ENCODE measurements at regions not wholly inside any gene's neighbourhood (a gene's known extent, or its start where the extent isn't known, plus 50 kb on each side); places are given as distances from the start of the nearest gene placed in this dataset.

DNA sequence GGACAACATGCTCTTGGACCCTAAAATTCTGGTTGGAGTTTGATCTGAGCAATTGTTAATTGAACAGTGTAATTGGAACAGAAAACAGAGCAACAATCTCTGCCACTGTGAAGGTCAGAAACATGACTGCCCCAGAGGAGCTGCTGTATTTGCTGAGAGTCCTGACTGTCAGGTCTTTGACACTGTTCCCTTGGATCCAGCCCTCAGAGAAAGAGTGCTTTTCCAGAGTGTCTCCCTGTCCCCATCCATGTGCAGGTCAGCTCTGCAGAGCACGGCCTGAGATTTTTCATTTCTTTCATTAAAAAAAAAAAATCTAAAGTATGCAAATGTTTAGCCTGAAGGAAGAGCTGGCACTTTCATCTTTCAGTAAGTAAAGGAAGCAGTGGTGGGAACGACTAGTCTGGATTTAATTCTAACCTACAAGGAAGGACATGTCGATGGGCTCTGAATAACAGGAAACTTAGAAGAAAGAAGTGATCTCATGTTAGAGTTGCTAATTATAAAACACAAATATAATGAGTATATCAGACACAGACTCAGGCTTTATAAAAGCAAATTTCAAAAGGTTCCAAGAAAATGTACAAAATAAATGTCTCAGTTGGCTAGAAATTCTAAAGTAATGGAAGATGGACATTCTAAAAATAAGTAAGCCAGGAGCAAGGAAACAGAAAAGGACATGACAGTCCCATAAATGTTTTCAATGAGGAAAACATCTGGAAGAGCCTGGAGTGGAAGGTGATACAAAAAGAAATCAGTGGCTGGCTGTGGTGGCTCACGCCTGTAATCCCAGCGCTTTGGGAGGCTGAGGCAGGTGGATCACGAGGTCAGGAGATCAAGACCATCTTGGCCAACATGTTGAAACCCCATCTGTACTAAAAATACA is 876.5 kb downstream of the EPHA4 start:
- Mint-ChIP-seq H3K27me3 (peaks cover 3% of the 10 kb centered on the region), H3K27ac (no peak overlapping the region)
- no peak for DNase-seq (ENCODE audit: extremely low spot score, unreplicated experiment)

GRCh38 chr2:220696280-220696669 is 875.8 kb downstream of the EPHA4 start:
- no peak for DNase-seq (ENCODE audit: extremely low spot score, unreplicated experiment)
- H3K9me3 Mint-ChIP-seq = peaks cover 3% of the 10 kb centered on the region
- peaks cover 3% of the 10 kb centered on the region for H3K27me3 Mint-ChIP-seq
- H3K36me3 Mint-ChIP-seq = no peaks in the 10 kb centered on the region
- no peak overlapping the region for H3K4me3 Mint-ChIP-seq
- H3K27ac Mint-ChIP-seq = no peak overlapping the region
- no peaks in the 10 kb centered on the region for H3K4me1 Mint-ChIP-seq (ENCODE audit: unreplicated experiment)
- TF ChIP-seq CTCF (conservative IDR thresholded peaks at IDR 0.05) = no peak

More for the DNA sequence above, 876.5 kb downstream of the EPHA4 start:
- Mint-ChIP-seq H3K4me3 (no peak overlapping the region), H3K36me3 (no peaks in the 10 kb centered on the region), H3K9me3 (no peaks in the 10 kb centered on the region), H3K4me1 (ENCODE audit: unreplicated experiment) (no peaks in the 10 kb centered on the region)
- no peak for TF ChIP-seq CTCF (conservative IDR thresholded peaks at IDR 0.05)

- Mint-ChIP-seq H3K4me3 (no peak overlapping the region), H3K27ac (no peak overlapping the region), H3K27me3 (peaks cover 3% of the 10 kb centered on the region), H3K4me1 (ENCODE audit: unreplicated experiment) (no peaks in the 10 kb centered on the region), H3K36me3 (no peaks in the 10 kb centered on the region), H3K9me3 (peaks cover 8% of the 10 kb centered on the region)
- TF ChIP-seq CTCF (conservative IDR thresholded peaks at IDR 0.05) = no peak
- no peak for DNase-seq (ENCODE audit: extremely low spot score, unreplicated experiment)
Measured at GRCh38 chr2:220697011-220697410, 875.1 kb downstream of the EPHA4 start.

DNA sequence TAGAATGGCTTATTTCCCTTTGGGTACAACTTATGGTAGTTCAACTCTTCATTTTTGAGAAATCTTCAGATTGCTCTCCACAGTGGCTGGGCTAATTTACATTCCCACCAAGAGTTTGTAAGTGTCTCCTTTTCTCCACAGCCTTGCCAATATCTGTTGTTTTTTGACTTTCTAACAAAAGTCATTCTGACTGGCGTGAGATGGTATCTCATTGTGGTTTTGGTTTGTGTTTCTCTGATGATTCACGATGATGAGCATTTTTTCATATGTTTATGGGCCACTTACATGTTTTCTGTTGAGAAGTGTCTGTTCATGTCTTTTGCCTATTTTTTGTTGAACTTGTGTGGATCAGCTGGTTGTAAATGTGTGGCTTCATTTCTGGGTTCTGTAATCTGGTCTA is 871.0 kb downstream of the EPHA4 start:
- peaks cover 8% of the 10 kb centered on the region for H3K9me3 Mint-ChIP-seq
- H3K4me1 Mint-ChIP-seq (ENCODE audit: unreplicated experiment) = no peaks in the 10 kb centered on the region
- no peak for TF ChIP-seq CTCF (conservative IDR thresholded peaks at IDR 0.05)
- H3K4me3 Mint-ChIP-seq = no peak overlapping the region
- H3K27me3 Mint-ChIP-seq = peaks cover 3% of the 10 kb centered on the region
- no peaks in the 10 kb centered on the region for H3K36me3 Mint-ChIP-seq
- no peak overlapping the region for H3K27ac Mint-ChIP-seq
- DNase-seq (ENCODE audit: extremely low spot score, unreplicated experiment) = no peak

DNA sequence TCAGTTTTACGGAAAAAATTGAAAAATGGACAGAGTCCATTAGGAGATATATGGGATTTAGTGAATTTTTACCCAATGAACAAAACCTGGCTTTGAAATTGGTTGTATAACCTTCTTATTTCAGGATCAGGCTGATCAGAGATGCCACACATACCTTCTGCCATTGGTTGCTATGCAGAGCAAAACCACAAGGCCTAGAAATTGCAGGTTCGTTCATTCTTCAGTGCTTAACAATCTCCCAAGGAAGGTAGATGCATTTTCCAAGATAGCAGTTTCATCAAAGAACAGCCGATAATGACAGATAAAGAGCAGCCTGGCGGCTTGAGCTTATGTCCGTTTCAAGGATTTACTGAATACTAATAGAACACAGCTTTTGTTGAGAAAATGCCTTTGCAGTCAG is 868.8 kb downstream of the EPHA4 start:
- H3K27ac Mint-ChIP-seq = no peak overlapping the region
- no peak overlapping the region for H3K4me3 Mint-ChIP-seq
- H3K27me3 Mint-ChIP-seq = peaks cover 3% of the 10 kb centered on the region
- no peaks in the 10 kb centered on the region for H3K4me1 Mint-ChIP-seq (ENCODE audit: unreplicated experiment)
- DNase-seq (ENCODE audit: extremely low spot score, unreplicated experiment) = no peak
- no peaks in the 10 kb centered on the region for H3K36me3 Mint-ChIP-seq
- peaks cover 8% of the 10 kb centered on the region for H3K9me3 Mint-ChIP-seq
- TF ChIP-seq CTCF (conservative IDR thresholded peaks at IDR 0.05) = no peak
